Superior temporal gyrus (tissue), 1 donor: ENCODE measurements at regions not wholly inside any gene's neighbourhood (a gene's known extent, or its start where the extent isn't known, plus 50 kb on each side); places are given as distances from the start of the nearest gene placed in this dataset.
"Not testable (repeated sequence)": the region's sequence is repeated elsewhere in the genome, so short reads cannot be mapped to it uniquely, and the experiment has no call there.

ENCODE experiments used
- DNase-seq: peaks from one replicate; pipeline ENCODE4 v3.0.0-alpha.2; 2016; ENCODE audit errors: extremely low spot score

DNA sequence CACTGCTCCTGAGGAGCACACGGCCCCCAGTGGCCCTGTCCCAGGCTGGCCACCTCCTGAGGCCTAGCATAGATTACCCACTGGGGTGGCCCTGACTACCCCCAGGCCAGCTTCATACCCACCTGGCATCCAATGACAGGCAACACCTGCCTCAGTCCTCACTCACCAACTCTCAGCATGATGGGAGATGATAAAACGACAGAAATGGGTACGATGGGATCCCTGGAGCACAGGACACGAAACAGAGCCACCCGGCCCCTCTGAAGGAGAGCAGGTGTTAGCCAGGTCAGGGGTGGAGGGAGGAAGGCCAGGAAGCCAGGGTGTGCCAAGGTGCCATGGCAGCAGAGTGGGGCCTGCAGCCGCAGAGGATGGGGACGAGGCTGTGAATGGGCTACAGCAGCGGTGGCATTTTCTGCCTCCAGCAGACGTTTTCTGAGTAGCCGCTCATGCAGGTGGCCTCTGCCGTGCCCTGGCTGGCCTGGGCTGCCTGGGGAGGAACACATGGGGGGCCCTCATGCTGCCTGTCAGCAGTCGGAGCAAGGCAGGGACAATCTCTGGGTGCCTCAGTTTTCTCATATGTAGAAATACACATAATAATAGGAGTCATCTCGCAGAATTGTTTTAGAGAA, 50.2 kb upstream of the FGF3 start:
- DNase-seq: no peak

DNA sequence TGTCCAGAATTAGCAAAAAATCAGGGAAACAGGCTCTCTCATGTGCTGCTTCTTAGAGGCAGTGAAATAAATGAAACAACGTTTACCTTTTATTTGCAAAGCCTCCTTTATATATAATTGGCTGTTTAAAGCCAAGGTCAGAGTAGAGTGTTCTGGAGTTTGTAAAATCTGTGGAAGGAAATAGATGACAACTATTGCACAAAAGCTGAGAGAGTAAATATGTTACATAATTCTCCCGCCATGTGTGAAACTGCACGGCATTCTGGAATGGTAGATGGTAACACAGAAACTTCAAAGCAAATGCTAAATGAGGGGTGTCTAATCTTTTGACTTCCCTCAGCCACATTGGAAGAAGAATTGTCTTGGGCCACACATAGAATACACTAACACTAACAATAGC, 51.5 kb upstream of the FGF3 start:
- DNase-seq: no peak

DNA sequence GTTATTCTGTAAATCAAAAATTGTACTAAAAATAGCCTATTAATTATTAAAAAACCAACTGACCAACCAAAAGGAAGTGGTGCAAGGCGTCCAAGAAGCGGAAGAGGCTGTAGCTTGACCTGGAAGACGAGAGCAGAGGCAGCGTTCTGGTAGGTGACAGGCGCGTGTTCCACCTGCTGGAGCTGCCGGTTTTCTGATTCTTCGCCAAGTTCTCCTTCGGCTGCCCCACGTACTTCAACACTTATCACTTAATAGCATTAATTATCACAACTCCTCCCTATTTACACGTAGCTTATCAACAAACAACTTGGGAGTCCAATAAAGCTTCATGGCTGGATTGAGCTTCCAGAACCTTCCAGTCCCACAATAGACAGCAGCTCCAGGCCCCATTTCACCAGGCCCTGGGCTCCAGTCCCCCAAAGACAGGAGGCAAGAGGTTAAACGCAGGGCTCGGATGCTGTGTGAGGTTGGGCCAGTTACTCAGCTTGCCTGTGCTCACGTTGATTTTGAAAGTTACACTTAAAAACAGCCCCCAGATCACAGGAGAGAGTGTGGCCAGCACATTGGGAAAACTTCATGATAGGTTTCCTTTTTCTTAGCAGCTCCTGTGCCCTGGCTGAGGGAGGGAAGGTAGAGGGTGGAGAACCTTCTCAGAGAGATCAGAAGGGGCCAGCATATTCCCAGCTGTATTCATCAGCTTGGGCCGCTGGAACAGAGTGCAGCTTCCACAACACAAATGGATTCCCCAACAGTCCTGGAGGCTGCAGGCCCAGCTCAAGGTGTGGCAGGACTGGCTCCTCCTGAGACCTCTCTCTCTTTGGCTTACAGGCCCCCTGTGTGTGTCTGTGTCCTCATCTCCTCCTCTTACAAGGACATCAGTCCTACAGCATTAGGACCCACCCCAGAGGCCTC, 54.2 kb upstream of the FGF3 start:
- DNase-seq: no peak

DNA sequence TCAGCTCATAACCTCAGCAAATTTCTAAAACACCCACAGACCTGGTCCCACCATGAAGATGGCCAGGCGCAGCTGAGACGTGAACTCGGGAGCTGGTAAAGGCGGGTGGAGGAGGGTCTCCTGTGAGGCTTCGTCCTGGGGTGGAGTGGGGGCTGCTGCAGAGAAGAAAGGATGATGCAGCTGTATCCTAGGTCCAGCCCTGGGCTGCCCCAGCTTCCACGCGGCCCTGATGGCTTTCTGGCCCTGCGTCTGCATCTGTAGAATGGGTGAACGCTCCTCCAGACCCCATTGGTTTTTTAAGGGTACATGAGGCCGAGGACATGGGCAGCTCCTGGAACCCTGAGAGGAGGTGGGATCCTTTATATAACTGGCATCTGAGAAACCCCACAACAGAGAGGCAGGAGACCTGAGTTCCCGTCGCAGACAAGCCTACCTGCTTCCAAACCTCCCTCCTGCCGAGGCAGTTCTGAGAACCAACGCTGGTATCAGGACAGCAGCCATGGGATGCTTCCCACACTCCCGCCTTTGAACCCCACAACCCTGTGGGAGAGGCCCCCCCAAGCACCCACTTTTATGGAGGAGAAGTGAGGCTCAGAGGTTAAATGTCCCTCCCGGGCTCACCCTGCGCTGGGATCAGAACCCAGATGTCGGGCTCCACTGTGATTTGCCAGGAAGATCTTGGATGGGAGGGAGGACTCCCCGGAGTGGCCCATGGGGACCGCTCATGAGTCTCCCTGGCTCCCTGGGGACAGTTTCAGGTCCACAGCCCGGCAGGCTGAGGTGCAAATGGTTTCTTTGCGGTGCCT, 55.2 kb upstream of the FGF3 start:
- DNase-seq: no peak

DNA sequence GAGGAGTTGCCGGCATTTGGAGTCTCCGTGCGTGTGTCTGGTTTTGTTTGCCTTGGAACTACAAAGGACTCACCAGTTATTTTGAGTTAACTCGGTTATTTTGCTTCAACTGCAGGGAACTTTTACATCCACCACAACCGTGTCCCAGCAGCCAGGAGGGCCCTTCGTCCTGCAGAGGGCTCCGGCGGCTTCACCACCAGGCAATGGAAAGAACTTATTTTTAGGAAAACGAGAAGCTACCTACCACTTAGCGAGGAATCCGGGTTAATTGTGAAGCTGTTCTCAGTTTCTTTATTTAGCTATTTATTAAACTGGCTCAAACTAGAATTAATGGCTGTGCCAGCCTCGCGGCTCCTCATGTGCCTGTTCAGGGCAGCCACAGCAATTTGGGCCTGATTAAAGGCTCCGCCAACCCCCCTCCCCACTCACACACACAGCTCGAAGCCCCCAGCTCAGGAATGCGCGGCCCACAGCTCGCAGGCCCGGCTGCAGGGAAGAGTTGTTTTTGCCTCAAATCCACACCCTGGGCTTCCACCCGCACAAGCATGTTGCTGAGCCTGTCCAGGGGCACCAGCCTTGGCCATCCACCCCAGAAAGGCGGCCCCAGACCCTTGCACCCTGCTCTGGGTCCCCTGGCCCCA, 55.9 kb upstream of the FGF3 start:
- DNase-seq: no peak

DNA sequence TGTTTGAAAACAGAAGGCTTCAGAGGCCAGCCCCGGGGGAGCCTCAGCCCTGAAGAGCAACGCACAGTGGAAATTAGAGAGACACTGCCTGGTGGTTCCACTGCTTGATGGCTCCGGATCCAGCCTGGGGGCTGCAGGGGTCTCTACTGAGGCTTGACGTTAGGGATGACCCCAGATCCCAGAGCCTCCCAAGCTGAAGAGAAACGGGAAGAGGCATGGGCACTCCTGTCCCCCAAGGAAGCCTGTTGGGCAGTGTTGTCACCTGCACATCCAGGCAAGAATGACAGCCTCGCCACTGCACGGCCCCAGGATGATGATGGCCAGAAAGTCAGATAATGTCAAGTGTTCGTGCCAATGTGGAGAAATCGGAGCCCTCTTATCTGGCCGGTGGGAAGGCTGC, 56.8 kb upstream of the FGF3 start:
- no peak for DNase-seq

DNA sequence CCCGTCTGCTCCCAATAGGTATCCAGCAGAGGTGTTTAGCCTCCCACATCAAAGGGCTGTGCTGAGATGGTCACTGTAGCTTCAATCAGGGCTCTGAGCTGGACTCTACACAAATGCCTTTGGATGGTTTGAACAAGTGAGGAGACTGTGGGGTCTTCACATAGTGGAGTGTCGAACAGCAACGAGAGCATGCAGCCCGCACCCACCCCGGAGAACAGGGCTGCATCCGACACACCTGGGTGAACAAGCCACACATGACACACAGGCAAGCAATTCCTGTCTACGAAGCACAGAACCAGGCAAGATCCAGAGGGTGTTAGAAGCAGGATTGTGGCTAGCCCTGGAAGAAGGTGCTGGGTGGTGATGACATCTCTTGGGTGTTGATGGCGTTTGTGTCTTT, 58.0 kb upstream of the FGF3 start:
- DNase-seq: no peak

DNA sequence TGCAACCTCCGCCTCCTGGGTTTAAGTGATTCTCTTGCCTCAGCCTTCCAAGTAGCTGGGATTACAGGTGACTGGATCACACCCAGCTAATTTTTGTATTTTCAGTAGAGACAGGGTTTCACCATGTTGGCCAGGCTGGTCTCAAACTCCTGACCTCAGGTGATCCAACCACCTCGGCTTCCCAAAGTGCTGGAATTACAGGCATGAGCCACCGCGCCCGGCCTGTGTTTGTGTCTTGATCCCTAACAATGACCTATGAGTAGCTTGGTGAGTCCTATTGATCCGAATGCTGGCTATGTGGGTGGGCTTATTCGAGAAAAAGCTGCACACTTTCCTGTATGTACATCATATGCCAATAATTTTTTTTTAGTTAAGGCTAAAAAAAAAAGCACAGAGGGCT, 58.5 kb upstream of the FGF3 start:
- DNase-seq: not testable (repeated sequence)

DNA sequence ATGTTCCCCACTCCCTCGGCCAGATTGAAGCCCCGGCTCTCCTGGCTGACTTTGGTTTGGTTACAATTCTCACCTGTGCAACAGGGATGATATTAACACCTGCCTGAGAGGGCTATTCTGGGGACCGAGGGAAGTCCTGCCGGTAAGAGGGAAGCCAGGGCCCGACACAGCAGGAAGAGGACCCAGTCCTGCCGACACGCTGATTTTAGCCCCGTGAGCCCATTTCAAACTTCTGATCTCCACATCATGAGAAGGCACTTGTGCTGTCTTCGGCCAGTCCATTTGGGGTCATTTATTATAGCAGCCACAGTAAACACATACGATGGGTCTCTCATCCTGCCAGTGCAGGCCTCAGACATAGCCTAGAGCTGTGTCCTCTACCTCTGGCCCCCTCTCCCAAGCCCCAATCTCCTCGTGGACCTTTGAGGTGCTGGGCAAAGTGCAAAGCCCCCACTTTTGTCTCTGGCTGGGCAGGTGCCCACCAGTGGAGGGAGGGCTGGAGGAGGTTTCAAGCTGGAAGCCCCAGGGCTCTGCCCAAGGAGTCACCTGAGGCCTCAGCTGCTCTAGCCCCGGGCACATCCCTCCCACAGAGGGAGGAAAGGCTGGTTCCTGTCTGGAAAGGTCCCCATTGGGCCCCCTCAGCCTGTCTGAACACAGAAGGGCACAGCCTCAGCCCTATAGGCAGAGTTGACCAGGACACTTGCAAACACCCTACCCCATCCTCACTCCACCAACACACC, 59.1 kb upstream of the FGF3 start:
- DNase-seq: no peak

DNA sequence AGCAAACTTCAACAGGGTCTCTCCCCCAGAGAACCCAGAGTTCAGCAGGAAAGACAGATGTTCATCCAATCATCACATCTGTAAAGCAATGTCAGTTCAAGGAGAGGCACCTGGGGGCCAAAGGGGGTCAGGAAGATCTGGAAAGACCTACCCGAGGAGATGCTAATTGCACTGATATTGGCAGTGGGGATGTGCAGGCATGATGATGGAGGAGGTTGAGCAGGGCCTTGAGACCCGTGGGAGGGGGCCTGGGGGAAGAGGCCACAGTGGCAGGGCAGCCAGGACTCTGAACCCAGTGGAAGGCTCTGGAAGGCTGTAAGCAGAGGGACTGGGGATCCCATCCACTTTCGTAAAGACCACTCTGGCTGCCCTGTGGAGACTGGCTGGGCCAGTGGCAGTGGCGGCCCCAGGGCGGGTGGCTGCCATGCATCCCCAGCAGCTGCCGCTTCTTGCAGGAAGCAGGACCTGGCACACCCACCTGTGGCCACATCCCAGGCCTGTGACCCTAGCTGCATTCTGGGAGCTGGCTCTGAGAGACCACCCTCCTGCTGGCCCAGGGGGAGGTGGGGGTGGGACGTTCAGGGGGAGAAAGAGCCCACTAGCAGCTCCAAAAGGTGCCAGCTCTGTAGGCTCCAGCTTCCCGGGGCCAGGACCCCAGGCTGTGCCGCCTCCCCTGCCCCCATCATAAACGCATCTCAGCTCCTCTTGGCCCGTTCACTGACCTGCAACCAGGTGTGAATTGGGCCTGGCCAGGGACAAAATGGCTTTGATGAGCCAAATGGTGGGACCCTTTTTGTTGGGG, 59.9 kb upstream of the FGF3 start:
- DNase-seq: no peak

DNA sequence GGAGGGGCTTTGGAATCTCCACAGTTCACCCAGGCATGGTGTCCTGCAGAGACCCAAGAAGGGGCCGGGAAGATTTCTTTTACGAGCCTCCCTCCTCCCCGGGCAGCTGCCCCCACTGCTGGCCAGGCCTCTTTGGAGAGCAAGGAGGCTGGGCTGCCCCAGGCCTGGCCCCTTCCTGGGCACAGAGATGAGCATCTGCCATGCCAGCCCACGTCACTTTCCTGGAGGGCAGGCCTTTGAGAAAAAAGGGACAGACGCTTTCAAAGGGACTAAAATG, 60.5 kb upstream of the FGF3 start:
- DNase-seq: no peak

DNA sequence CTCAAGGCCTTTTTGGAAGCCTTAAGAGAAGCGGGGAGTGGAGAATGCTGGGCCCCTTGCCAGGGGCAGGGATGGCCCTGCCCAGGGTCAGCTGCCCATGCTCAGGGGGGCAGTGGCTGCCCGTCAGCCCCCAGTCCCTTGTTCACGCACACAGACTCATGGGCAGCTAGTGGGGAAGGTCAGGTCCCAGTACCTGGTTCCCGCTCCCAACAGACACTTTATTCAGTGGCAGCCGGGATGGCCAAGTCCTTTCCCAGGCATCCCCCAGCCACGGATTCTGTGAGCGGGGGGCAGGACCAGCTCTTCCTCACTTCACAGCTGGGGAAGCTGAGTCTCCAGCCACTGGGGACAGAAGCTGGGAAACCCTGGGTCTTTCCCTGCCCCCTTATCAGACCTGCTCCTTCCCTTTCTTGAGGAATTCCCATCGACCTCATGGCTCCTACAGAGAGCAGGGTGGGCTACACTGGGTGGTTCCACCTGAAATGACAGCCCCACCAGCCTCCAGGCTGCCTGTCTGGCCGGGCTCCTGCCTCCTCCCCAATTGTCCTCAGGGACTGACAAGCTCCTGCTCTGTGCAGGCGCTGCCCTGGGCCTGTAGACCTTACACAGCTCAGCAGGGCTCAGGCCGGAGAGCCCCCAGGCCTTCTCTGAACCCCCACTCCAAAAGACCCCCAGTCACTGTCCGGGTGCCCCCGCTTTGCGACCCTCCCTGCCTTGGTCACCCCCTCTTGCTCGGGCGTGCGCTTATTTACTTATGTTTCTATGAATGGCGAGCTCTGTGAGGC, 61.0 kb upstream of the FGF3 start:
- no peak for DNase-seq

DNA sequence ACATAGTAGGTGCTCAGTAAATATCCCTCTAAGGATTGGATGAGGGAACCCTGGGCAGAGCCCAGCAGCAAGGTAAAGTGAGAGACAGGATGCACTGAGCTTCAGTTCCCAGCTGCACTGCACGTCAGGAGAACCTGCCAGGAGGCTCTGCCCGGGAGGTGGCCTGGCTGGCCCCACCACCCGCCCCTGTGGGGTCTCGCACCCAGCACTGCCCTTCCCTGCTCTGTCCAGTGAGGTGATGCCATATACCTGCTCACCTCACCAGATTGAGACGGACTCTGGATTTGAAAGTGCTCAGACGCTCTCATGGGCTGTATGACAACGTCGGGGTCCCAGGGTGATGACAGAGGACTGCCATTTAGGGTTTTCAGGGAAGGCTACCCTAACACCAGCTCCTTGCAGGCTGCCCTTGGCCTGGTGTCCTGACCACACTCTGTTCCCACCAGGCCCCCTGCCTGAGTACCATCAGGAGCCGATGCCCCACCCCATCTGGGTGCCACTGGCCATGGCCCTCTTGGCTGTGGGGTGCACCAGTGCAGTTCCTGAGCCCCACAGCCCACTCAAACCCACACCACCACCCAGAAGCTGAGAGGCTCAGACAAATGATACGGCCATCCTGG, 61.7 kb upstream of the FGF3 start:
- DNase-seq: no peak

DNA sequence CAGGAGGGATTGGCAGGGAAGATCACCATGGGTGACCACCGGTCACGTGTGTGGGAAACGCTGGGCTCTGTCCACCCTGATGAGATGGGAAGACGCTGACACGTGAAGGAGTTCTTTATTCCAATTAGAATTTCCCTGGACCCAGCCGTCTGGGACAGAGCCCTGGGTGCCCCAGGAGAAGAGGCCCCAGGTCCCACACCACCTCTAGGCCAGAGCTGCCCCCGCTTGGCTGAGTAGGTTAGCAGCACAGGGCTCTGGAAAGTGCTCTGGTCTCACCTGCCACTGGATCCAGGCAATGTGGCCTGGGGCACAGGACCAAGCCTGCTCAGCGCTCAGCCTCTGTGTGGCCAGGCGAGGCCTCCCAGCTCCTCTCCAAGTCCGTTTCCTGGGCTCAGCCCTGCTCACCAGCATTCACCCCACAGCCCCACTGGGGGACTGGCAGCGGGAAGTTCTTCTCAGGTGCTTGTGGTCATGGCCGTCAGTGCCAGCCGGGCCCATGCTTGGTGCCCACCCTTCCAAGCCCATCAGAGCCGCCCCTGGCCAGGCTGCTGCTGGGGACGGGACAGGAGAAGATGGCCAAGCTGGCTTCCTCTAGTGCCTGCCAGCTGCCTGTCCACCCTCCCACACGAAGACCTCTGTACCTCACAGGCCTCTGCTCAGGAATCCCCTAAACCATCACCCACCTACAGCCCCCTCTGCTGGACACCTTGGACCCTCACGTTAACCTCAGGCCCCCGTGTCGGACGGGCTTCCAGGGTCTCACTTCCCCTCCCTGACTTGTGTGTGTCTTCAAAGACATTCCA, 62.5 kb upstream of the FGF3 start:
- no peak for DNase-seq

DNA sequence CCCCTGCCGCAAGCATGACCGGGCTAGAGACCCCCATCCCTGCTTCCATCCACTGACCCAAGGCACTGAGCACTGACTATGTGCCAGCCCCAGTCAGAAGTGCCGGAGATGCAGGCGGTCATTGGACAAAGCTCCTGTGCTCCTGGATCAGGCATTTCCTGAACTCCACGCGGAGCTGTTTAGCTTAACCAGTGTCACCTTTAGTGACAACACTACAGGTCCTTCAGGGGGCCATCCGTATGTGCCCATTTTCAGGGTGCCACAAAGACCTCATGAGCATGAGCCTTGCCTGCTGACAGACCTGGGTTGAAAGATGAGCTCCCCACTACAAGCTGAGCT, 63.0 kb upstream of the FGF3 start:
- no peak for DNase-seq

DNA sequence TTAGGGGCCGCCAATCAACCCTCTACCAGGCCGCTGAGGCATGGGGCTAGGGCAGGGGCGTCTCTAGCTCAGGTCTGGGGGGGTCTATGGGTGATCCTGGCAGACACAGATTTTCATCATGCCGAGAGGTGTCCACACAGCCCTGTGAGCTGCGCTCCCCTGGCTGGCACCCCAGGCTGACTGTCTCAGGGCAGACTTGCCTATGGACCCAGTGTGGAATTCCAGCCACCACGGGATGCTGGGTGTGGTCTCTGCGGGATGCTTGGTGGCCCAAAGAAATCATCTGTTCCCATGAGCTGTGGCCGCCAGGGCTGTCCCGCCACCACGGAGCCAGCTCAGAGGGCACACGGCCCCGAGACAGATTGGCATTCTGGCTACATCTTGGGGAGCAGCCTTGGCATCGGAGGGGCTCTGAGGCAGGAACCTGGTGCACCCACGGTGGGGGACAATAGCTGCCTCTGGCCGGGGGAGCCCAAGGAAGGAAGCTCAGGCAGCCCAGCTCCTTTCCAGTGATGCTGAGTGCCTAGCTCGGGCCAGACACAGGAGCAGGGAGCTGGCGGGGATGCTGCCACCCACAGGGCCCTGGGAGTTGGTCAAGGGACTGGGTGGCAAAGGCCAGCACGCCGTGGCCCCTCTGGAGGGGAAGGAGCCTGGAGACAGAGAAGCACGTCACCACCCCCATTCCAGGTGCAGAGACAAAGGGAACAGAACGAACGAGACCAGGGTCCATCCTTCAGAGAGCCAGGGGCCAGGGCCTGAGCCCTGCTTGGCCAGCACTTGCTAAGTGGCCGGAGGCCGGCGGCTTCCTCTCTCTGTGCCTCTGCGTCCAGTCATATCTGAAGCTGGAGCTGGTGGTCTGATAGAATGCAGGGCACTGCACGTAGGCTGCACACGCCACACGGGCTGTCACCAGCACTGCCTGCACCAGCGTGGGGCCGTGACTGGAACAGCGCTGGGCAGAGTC, 64.4 kb upstream of the FGF3 start:
- DNase-seq: no peak

DNA sequence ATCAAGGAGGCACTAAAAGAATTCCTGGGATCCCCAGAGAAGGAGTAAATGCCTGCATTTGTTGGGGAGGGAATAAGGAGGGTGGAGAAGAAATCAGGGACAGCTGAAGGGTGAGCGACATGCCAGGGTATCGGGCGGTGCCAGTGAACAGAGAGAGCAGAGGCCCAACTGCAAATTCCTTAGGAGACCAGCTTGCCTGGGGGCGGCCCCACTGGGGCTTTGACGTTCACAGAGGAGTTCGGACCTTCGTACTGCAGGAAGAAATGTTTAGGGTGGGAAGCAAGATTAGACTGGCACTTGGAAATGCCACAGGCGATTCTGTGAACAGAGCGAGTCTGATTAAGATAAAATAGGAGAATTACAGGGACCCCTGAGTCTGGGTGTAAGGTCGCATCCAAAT, 65.1 kb upstream of the FGF3 start:
- no peak for DNase-seq

DNA sequence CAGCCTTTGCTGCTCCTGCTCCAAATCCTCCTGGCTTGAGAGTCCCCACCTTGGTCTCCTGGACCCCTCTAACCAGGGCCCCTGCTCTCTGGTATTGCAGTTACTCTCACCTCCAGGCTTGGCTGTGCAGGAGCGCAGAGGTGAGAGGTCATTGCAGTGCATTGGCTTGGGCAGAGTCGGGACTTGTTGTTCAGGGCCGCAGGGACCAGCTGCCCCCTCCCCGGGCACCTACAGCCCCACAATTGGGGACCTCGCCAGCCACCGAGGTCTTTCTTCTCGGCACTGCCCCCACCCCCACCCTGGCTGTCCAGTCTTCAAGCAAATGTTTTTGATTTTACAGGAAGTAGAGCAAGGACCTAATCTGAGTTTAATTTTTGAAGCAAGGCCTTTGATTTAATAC, 65.5 kb upstream of the FGF3 start:
- DNase-seq: no peak
